Stimulated activated naive CD4-positive, alpha-beta T cell treated with Interleukin-2 at 50 U/mL for 16 hours (primary cell): ENCODE measurements at regions not wholly inside any gene's neighbourhood (a gene's known extent, or its start where the extent isn't known, plus 50 kb on each side); places are given as distances from the start of the nearest gene placed in this dataset.

ENCODE experiments used
- DNase-seq: peaks from one replicate; lab custom pipeline; 2025; lab: John Stamatoyannopoulos, UW

GRCh38 chr20:22315073-22315472, 269.3 kb downstream of the FOXA2 start:
- DNase-seq, result no peak

- no peak for DNase-seq
Observed at GRCh38 chr20:22312744-22313346, 271.5 kb downstream of the FOXA2 start.

GRCh38 chr20:22308934-22309333, 275.4 kb downstream of the FOXA2 start:
- DNase-seq, result no peak

- DNase-seq, result no peak
Observed at GRCh38 chr20:22307409-22307808, 277.0 kb downstream of the FOXA2 start.

GRCh38 chr20:22305381-22305780, 279.0 kb downstream of the FOXA2 start:
- DNase-seq, result no peak

GRCh38 chr20:22303523-22303922, 280.8 kb downstream of the FOXA2 start:
- no peak for DNase-seq

- no peak for DNase-seq
Observed at GRCh38 chr20:22302039-22302438, 282.3 kb downstream of the FOXA2 start.

GRCh38 chr20:22293886-22294285, 290.5 kb downstream of the FOXA2 start:
- no peak for DNase-seq

GRCh38 chr20:22289442-22289841, 294.9 kb downstream of the FOXA2 start:
- no peak for DNase-seq

- DNase-seq, result no peak
Observed at GRCh38 chr20:22288957-22289356, 295.4 kb downstream of the FOXA2 start.

- no peak for DNase-seq
Observed at GRCh38 chr20:22288156-22288555, 296.2 kb downstream of the FOXA2 start.

- no peak for DNase-seq
Observed at GRCh38 chr20:22285555-22285954, 298.8 kb downstream of the FOXA2 start.

GRCh38 chr20:22282696-22283095, 301.7 kb downstream of the FOXA2 start:
- no peak for DNase-seq

GRCh38 chr20:22274330-22274729, 310.0 kb downstream of the FOXA2 start:
- no peak for DNase-seq

- DNase-seq, result no peak
Observed at GRCh38 chr20:22268675-22269074, 315.7 kb downstream of the FOXA2 start.

GRCh38 chr20:22264917-22265316, 319.5 kb downstream of the FOXA2 start:
- no peak for DNase-seq

GRCh38 chr20:22260506-22260905, 323.9 kb downstream of the FOXA2 start:
- no peak for DNase-seq

- no peak for DNase-seq
Observed at GRCh38 chr20:22257912-22258311, 326.5 kb downstream of the FOXA2 start.

GRCh38 chr20:22248051-22248667, 336.2 kb downstream of the FOXA2 start:
- DNase-seq, result no peak

- DNase-seq, result no peak
Observed at GRCh38 chr20:22245139-22245538, 339.2 kb downstream of the FOXA2 start.

- DNase-seq, result no peak
Observed at GRCh38 chr20:22243067-22243466, 341.3 kb downstream of the FOXA2 start.

GRCh38 chr20:22241609-22242008, 342.8 kb downstream of the FOXA2 start:
- no peak for DNase-seq

GRCh38 chr20:22232923-22233322, 351.4 kb downstream of the FOXA2 start:
- DNase-seq, result no peak

- DNase-seq, result no peak
Observed at GRCh38 chr20:22232473-22232872, 351.9 kb downstream of the FOXA2 start.
